ENCODE measurements at regions not wholly inside any gene's neighbourhood (a gene's known extent, or its start where the extent isn't known, plus 50 kb on each side); places are given as distances from the start of the nearest gene placed in this dataset.

DNA sequence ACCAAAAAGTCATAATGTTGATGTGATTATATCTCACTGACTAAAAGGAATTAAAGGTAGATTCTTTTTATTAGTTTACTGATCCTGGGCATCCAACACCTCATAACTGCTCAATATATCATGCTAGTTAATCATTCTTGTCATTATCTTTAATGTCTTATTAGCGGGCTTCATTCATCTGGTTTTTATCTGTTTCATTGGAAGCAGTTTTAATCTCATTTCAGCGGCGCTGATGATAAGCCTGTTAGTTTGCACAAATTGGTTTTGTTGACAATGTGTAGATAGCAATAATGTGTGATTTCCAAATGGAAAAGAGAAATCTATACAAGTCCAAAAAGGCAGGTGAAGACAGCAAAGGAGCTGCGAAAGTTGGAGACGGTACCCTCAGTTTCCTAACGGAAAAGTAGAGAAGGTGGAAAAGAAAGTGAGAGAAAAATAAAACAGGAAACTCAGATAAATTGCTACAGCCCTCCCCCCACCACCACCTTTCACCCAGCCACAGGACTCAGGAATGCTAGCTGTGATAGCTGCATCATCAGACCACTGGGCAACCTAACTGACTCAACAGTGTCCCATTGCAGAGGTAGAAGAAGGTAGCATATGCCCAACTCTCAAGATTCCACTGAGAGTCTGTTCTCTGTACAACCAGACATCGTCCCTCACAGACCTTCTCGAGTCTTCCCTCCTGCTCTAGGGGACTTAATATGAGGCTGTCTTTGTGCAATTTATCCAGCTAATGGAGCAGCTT is 241.7 kb upstream of the CAMK1G start:
- no peak overlapping the region for H3K27ac ChIP-seq
- TF ChIP-seq ZFX (IDR thresholded peaks at IDR 0.05; ENCODE audit: borderline replicate concordance) = no peak
- TF ChIP-seq, protein P1, sequence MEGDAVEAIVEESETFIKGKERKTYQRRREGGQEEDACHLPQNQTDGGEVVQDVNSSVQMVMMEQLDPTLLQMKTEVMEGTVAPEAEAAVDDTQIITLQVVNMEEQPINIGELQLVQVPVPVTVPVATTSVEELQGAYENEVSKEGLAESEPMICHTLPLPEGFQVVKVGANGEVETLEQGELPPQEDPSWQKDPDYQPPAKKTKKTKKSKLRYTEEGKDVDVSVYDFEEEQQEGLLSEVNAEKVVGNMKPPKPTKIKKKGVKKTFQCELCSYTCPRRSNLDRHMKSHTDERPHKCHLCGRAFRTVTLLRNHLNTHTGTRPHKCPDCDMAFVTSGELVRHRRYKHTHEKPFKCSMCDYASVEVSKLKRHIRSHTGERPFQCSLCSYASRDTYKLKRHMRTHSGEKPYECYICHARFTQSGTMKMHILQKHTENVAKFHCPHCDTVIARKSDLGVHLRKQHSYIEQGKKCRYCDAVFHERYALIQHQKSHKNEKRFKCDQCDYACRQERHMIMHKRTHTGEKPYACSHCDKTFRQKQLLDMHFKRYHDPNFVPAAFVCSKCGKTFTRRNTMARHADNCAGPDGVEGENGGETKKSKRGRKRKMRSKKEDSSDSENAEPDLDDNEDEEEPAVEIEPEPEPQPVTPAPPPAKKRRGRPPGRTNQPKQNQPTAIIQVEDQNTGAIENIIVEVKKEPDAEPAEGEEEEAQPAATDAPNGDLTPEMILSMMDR (IDR thresholded peaks at IDR 0.05) = no peak

DNA sequence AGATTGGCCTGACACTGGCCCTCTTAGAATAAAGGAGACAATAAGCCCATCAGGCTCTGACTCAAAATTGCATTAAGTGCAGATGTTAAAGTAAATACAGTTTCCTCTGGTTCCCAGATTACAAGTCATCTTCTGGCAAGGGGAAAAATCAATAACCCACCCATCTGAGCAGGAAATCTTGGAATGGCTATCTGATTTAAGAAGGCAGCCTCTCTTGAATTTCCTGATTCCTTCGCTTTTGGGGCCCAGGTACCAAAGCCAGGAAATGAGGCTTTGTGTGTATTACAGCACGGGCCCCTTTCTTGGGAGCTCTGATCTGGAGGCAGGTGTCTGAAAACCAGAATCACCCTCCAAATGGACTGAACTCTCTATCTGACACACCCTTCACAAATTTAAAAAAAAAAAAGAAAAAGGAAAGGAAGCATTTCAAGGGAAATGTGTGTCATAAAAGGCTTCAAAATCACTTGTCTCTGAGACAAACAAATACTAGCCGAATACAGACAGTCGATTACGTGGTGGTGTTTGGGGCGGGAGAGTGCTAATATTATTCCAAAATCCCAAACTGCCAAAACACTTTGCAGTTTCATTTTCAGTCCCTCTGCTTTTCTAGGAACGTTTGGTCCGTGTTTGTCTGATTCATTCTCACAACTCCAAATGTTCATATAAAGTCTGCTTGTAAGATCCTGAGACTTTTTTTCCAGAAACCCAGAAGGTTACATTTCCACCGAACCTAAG is 240.9 kb upstream of the CAMK1G start:
- no peak for TF ChIP-seq ZFX (IDR thresholded peaks at IDR 0.05; ENCODE audit: borderline replicate concordance)
- TF ChIP-seq, protein P1 (IDR thresholded peaks at IDR 0.05) = no peak
- H3K27ac ChIP-seq = no peak overlapping the region

DNA sequence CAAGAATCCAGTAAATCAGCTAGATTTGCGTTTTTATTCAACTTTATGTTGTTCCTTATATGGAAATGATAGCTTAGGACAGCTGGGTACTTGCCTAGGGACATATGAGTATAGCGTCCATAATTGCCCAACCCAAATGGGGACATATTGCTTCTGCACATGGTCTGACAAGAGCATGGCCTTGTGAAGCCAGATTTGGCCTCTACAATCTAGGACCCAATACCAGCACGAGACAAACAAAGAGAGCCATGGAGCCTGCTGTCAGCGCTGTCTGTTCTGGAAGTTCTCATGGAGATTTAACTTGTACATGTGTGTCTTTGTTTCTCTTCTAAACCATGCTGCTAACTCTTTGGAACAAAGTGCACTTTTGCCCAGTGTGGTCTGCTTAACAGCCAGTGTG is 240.0 kb upstream of the CAMK1G start:
- TF ChIP-seq, protein P1 (IDR thresholded peaks at IDR 0.05) = no peak
- TF ChIP-seq ZFX (IDR thresholded peaks at IDR 0.05; ENCODE audit: borderline replicate concordance) = no peak
- H3K27ac ChIP-seq = no peak overlapping the region

DNA sequence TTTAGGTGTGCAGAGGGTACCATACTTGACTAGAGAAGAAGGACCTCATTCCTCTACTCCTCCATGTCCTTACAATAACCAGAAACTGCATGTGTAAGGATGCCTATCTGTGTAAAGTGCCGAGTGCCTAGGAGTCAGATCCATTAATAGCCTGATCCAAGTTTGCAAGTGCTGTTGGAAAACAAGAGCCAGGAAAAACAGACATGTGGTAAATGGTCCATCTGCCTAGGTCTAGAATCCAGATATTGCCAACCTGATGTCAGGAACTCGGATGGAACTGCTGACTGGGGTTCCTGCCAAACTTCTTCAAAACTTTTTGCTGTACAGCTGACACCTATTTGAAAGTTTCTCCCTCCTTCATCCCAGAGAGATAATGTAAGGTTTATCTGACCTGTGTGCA is 239.4 kb upstream of the CAMK1G start:
- TF ChIP-seq, protein P1 (IDR thresholded peaks at IDR 0.05) = no peak
- no peak for TF ChIP-seq ZFX (IDR thresholded peaks at IDR 0.05; ENCODE audit: borderline replicate concordance)
- no peak overlapping the region for H3K27ac ChIP-seq

DNA sequence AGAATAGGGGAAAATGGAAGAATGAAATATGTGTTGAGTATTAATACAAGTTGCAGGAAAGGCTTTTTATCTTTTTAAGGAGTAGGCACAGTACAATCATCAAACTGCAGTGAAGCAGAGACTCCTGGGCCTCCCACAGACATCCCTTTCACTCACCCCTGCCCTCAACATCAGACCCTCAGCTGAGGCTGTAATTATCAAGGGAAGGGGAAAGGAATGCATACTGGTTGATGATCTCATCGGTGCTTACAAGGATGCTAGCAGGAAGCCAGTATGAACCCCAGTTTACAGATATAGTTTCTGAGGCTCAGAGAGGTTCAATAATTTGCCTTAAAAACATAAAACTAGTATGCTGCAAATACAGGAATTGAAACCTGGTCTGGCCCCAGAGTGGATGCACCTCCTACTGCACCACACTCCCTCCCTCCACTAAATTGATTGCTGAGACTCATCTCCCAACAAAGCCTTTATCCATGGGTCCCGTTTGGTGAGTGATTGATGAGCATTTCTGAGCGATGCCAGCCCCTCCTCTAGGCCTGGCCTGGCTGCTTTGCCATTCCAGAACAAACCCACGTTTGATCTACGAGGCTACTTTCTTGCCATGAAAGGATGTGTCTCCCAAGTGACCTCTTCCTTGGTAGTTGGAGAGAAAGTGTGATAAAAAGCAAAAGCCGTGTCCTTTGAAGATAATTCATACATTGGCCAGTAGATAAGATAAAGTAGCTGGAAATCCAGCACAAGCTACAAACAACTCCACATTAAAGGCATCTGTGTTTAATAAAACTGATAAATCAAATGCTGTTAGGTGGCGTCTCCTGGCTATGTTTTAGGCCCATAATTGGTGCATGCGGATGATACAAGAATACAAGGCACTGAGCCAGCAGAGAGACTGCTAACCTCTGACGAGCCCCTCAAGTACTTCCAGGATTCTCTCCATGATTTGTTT is 233.9 kb upstream of the CAMK1G start:
- TF ChIP-seq ZFX (IDR thresholded peaks at IDR 0.05; ENCODE audit: borderline replicate concordance) = no peak
- TF ChIP-seq, protein P1 (IDR thresholded peaks at IDR 0.05) = no peak
- no peak overlapping the region for H3K27ac ChIP-seq

DNA sequence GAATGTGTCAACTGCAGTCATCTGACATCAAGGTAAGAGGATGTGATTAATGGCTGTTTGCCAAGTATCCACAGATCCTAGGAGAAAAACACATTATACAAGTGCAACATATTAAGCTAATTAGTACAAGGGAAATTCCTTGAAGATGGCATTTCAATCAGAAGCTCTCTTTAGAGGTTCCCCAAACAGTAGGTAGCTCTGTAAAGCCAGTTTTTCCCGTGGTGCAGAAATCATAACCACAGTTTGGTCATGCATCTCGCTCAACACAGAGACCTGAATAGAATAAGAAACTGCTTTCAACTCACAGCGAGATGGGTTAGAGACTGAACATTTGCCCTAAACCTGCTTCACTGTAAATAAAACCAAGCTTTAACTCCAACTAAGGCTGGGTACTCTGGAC is 230.5 kb upstream of the CAMK1G start:
- no peak overlapping the region for H3K27ac ChIP-seq

More for the DNA sequence above, 230.5 kb upstream of the CAMK1G start:
- TF ChIP-seq, protein P1 (IDR thresholded peaks at IDR 0.05) = no peak
- TF ChIP-seq ZFX (IDR thresholded peaks at IDR 0.05; ENCODE audit: borderline replicate concordance) = no peak
